Colon (tissue), 2 donors: ENCODE measurements at regions not wholly inside any gene's neighbourhood (a gene's known extent, or its start where the extent isn't known, plus 50 kb on each side); places are given as distances from the start of the nearest gene placed in this dataset.

Experiments
- FAIRE-seq: peaks from 2 replicates; lab custom pipeline; 2012; peaks lifted over from hg19 to GRCh38; lab: Jason Lieb, UNC
- donor health status: control.
- donor health status: control.

- no peak for FAIRE-seq
Observed at GRCh38 chr10:118107040-118107439, 60.3 kb upstream of the RAB11FIP2 start.

- no peak for FAIRE-seq
Observed at GRCh38 chr10:118106426-118106825, 59.7 kb upstream of the RAB11FIP2 start.

GRCh38 chr10:118102121-118102520, 55.4 kb upstream of the RAB11FIP2 start:
- FAIRE-seq = no peak

GRCh38 chr10:118101501-118101900, 54.8 kb upstream of the RAB11FIP2 start:
- FAIRE-seq = no peak
